ENCODE measurements at regions not wholly inside any gene's neighbourhood (a gene's known extent, or its start where the extent isn't known, plus 50 kb on each side); places are given as distances from the start of the nearest gene placed in this dataset.
"Not testable (repeated sequence)": the region's sequence is repeated elsewhere in the genome, so short reads cannot be mapped to it uniquely, and the experiment has no call there.

- H3K27me3 Mint-ChIP-seq, result peaks cover 58% of the 10 kb centered on the region
- ATAC-seq (peak; percentile 54), DNase-seq (peak; percentile 55)
- CTCF ChIA-PET, result interaction anchor here (1.3 kb wide), 1 partner anchor 9 kb away, joined by 6 read pairs; no protein-coding TSS in a partner anchor
- peak overlapping the region; percentile 46 for H3K4me3 Mint-ChIP-seq
- H3K36me3 Mint-ChIP-seq, result no peaks in the 10 kb centered on the region
- H3K27ac Mint-ChIP-seq, result no peak overlapping the region
- no peaks in the 10 kb centered on the region for H3K9me3 Mint-ChIP-seq (ENCODE audit: low read depth)
- H3K4me1 Mint-ChIP-seq, result peaks cover 58% of the 10 kb centered on the region
These were observed 120.3 kb downstream of the PPIAL4G start for GRCh38 chr1:148362626-148363438.

- Mint-ChIP-seq H3K4me1 (peaks cover 55% of the 10 kb centered on the region), H3K4me3 (peak overlapping the region; percentile 70), H3K27me3 (peaks cover 61% of the 10 kb centered on the region), H3K36me3 (no peaks in the 10 kb centered on the region), H3K9me3 (ENCODE audit: low read depth) (no peaks in the 10 kb centered on the region), H3K27ac (no peak overlapping the region)
- ATAC-seq (peak; percentile 43), DNase-seq (no peak)
- CTCF ChIA-PET, result no interaction called here
These were observed 120.9 kb downstream of the PPIAL4G start for GRCh38 chr1:148362216-148362611.

GRCh38 chr1:148361427-148362215, 121.5 kb downstream of the PPIAL4G start:
- peaks cover 50% of the 10 kb centered on the region for H3K4me1 Mint-ChIP-seq
- H3K36me3 Mint-ChIP-seq; CTCF ChIA-PET; H3K27ac Mint-ChIP-seq; ATAC-seq; H3K9me3 Mint-ChIP-seq (ENCODE audit: low read depth): not testable (repeated sequence)
- H3K27me3 Mint-ChIP-seq, result peaks cover 67% of the 10 kb centered on the region
- H3K4me3 Mint-ChIP-seq, result peak overlapping the region; percentile 70
- peak; percentile 45 for DNase-seq

GRCh38 chr1:148357037-148357436, 126.1 kb downstream of the PPIAL4G start:
- Mint-ChIP-seq H3K27me3 (peaks cover 80% of the 10 kb centered on the region), H3K9me3 (ENCODE audit: low read depth) (no peaks in the 10 kb centered on the region), H3K27ac (no peak overlapping the region), H3K36me3 (no peaks in the 10 kb centered on the region), H3K4me3 (no peak overlapping the region), H3K4me1 (peaks cover 15% of the 10 kb centered on the region)
- no peak for DNase-seq
- CTCF ChIA-PET, result interaction anchor here (1.2 kb wide), 1 partner anchor 12 kb away, joined by 3 read pairs; no protein-coding TSS in a partner anchor
- ATAC-seq, result no peak

- Mint-ChIP-seq H3K36me3 (no peaks in the 10 kb centered on the region), H3K27me3 (peaks cover 80% of the 10 kb centered on the region), H3K4me1 (peaks cover 6% of the 10 kb centered on the region), H3K9me3 (ENCODE audit: low read depth) (no peaks in the 10 kb centered on the region), H3K4me3 (no peak overlapping the region), H3K27ac (no peak overlapping the region)
- CTCF ChIA-PET, result interaction anchor here (0.8 kb wide), 1 partner anchor 9 kb away, joined by 3 read pairs; no protein-coding TSS in a partner anchor
- DNase-seq, result no peak
- ATAC-seq, result no peak
These were observed 127.1 kb downstream of the PPIAL4G start for GRCh38 chr1:148355976-148356375.

- Mint-ChIP-seq H3K27ac (no peak overlapping the region), H3K36me3 (no peaks in the 10 kb centered on the region), H3K27me3 (peaks cover 83% of the 10 kb centered on the region), H3K4me3 (no peak overlapping the region), H3K9me3 (ENCODE audit: low read depth) (no peaks in the 10 kb centered on the region), H3K4me1 (peaks cover 6% of the 10 kb centered on the region)
- no peak for ATAC-seq
- CTCF ChIA-PET, result interaction anchor here (1.6 kb wide), 1 partner anchor 10 kb away, joined by 4 read pairs; no protein-coding TSS in a partner anchor
- DNase-seq, result no peak
These were observed 128.2 kb downstream of the PPIAL4G start for GRCh38 chr1:148354913-148355308.

GRCh38 chr1:148354284-148354912, 128.7 kb downstream of the PPIAL4G start:
- ATAC-seq (no peak), DNase-seq (no peak)
- Mint-ChIP-seq H3K4me1 (peaks cover 6% of the 10 kb centered on the region), H3K27me3 (peaks cover 87% of the 10 kb centered on the region), H3K27ac (no peak overlapping the region), H3K4me3 (no peak overlapping the region), H3K36me3 (no peaks in the 10 kb centered on the region), H3K9me3 (ENCODE audit: low read depth) (no peaks in the 10 kb centered on the region)
- CTCF ChIA-PET, result interaction anchor here (1.6 kb wide), 1 partner anchor 9 kb away, joined by 4 read pairs; no protein-coding TSS in a partner anchor

GRCh38 chr1:148353461-148354283, 129.4 kb downstream of the PPIAL4G start:
- Mint-ChIP-seq H3K36me3 (no peaks in the 10 kb centered on the region), H3K27me3 (peaks cover 94% of the 10 kb centered on the region), H3K4me1 (peaks cover 6% of the 10 kb centered on the region), H3K27ac (no peak overlapping the region), H3K9me3 (ENCODE audit: low read depth) (no peaks in the 10 kb centered on the region), H3K4me3 (no peak overlapping the region)
- CTCF ChIA-PET, result no interaction called here
- ATAC-seq (peak; percentile 47), DNase-seq (no peak)

GRCh38 chr1:148352470-148353053, 130.5 kb downstream of the PPIAL4G start:
- no peaks in the 10 kb centered on the region for H3K9me3 Mint-ChIP-seq (ENCODE audit: low read depth)
- CTCF ChIA-PET, result no interaction called here
- DNase-seq (no peak), ATAC-seq (no peak)
- H3K27ac Mint-ChIP-seq, result no peak overlapping the region
- peaks cover 92% of the 10 kb centered on the region for H3K27me3 Mint-ChIP-seq
- peaks cover 6% of the 10 kb centered on the region for H3K4me1 Mint-ChIP-seq
- H3K4me3 Mint-ChIP-seq, result no peak overlapping the region
- H3K36me3 Mint-ChIP-seq, result no peaks in the 10 kb centered on the region

GRCh38 chr1:148347781-148348180, 135.3 kb downstream of the PPIAL4G start:
- ATAC-seq, result no peak
- Mint-ChIP-seq H3K36me3 (no peaks in the 10 kb centered on the region), H3K9me3 (ENCODE audit: low read depth) (no peaks in the 10 kb centered on the region), H3K27me3 (peaks cover 63% of the 10 kb centered on the region), H3K4me1 (peaks cover 7% of the 10 kb centered on the region), H3K4me3 (no peak overlapping the region), H3K27ac (no peak overlapping the region)
- DNase-seq, result no peak
- CTCF ChIA-PET, result no interaction called here

GRCh38 chr1:148345659-148346151, 137.4 kb downstream of the PPIAL4G start:
- not testable (repeated sequence) for ATAC-seq; H3K4me3 Mint-ChIP-seq; H3K4me1 Mint-ChIP-seq; H3K36me3 Mint-ChIP-seq; H3K27ac Mint-ChIP-seq; H3K9me3 Mint-ChIP-seq (ENCODE audit: low read depth)
- peaks cover 50% of the 10 kb centered on the region for H3K27me3 Mint-ChIP-seq
- CTCF ChIA-PET, result interaction anchor here (0.9 to 1.4 kb wide), 5 partner anchors 9 to 26 kb away, joined by 3 to 4 read pairs (median 4); no protein-coding TSS in a partner anchor
- peak; percentile 57 for DNase-seq

GRCh38 chr1:148344651-148345050, 138.5 kb downstream of the PPIAL4G start:
- CTCF ChIA-PET, result interaction anchor here (1.4 kb wide), 1 partner anchor 10 kb away, joined by 4 read pairs; no protein-coding TSS in a partner anchor
- H3K4me3 Mint-ChIP-seq; DNase-seq; H3K4me1 Mint-ChIP-seq; H3K36me3 Mint-ChIP-seq; H3K9me3 Mint-ChIP-seq (ENCODE audit: low read depth); ATAC-seq; H3K27ac Mint-ChIP-seq: not testable (repeated sequence)
- H3K27me3 Mint-ChIP-seq, result peaks cover 44% of the 10 kb centered on the region
